ENCODE measurements at regions not wholly inside any gene's neighbourhood (a gene's known extent, or its start where the extent isn't known, plus 50 kb on each side); places are given as distances from the start of the nearest gene placed in this dataset.

- TF ChIP-seq POLR2A (IDR thresholded peaks at IDR 0.05) (no peak), CTCF (IDR thresholded peaks at IDR 0.05) (no peak)
Measured at GRCh38 chr6:78379982-78380381, 487.4 kb upstream of the IRAK1BP1 start.
